PC-9 (cell line): ENCODE measurements at regions not wholly inside any gene's neighbourhood (a gene's known extent, or its start where the extent isn't known, plus 50 kb on each side); places are given as distances from the start of the nearest gene placed in this dataset.

Experiments used
- BruUV-seq: library from RNA; stranded (reverse); fragments of 400-500 nt; replicated peaks from 2 replicates; lab custom pipeline; 2021; lab: Mats Ljungman, UMichigan
- CTCF ChIA-PET: fragments of 300-600 bp; sonication (Branson Sonifier 250); formaldehyde crosslinking; loops from one replicate; lab custom pipeline; 2022; ENCODE audit warnings: antibody characterized with exemption; lab: Charles Lee
- POLR2A ChIA-PET: fragments of 300-600 bp; sonication (Branson Sonifier 250); formaldehyde crosslinking; loops from one replicate; lab custom pipeline; 2022; ENCODE audit warnings: antibody characterized with exemption; ENCODE audit not compliant: unreplicated experiment; lab: Charles Lee
- DNase-seq, 2 experiments: peaks; one replicate each; pipeline versions ENCODE4 v3.0.0 to v3.0.0-alpha.2; 2015 to 2022; ENCODE audit warnings: mixed read lengths in 1 of 2
- H2AFZ ChIP-seq: fragments of 200-600 bp; sonication (generic); 2 replicates; pipeline ENCODE4 v1.8.1; 2017; ENCODE audit warnings: antibody characterized with exemption
- H3F3A ChIP-seq: fragments of 200-600 bp; sonication (generic); 2 replicates; pipeline ENCODE4 v1.8.1; 2017; ENCODE audit warnings: antibody characterized with exemption, mild to moderate bottlenecking, low read depth; ENCODE audit not compliant: insufficient read depth
- H3K27ac ChIP-seq: fragments of 200-600 bp; sonication (generic); 2 replicates; pipeline ENCODE4 v1.6.1; 2016; ENCODE audit warnings: mixed run types
- H3K27me3 ChIP-seq: fragments of 200-600 bp; sonication (generic); 2 replicates; pipeline ENCODE4 v1.6.1; 2016; ENCODE audit warnings: low read depth, mixed run types; ENCODE audit not compliant: insufficient read depth
- H3K36me3 ChIP-seq: fragments of 200-600 bp; sonication (generic); 2 replicates; pipeline ENCODE4 v1.6.1; 2016; ENCODE audit warnings: low read depth, mixed run types
- H3K4me1 ChIP-seq: fragments of 200-600 bp; sonication (generic); replicated peaks from 2 replicates; pipeline ENCODE4 v1.6.1; 2016; ENCODE audit warnings: mixed run types; ENCODE audit not compliant: insufficient read depth
- H3K4me2 ChIP-seq: fragments of 200-600 bp; sonication (generic); 2 replicates; pipeline ENCODE4 v1.6.1; 2017; ENCODE audit warnings: mixed run types
- H3K4me3 ChIP-seq: fragments of 200-600 bp; sonication (generic); 2 replicates; pipeline ENCODE4 v1.6.1; 2016; ENCODE audit warnings: mixed run types
- H3K79me2 ChIP-seq: fragments of 200-600 bp; sonication (generic); 2 replicates; pipeline ENCODE4 v1.6.1; 2017; ENCODE audit warnings: low read depth, mixed run types
- H3K9me2 ChIP-seq: fragments of 200-600 bp; sonication (generic); 2 replicates; pipeline ENCODE4 v1.8.1; 2017; ENCODE audit warnings: mild to moderate bottlenecking; ENCODE audit not compliant: insufficient read depth
- H3K9me3 ChIP-seq: fragments of 200-600 bp; sonication (generic); 2 replicates; pipeline ENCODE4 v1.8.1; 2016; ENCODE audit warnings: low read depth; ENCODE audit not compliant: insufficient read depth
- H4K20me1 ChIP-seq: fragments of 200-600 bp; sonication (generic); 2 replicates; pipeline ENCODE4 v1.8.1; 2017; ENCODE audit not compliant: insufficient read depth
- EZH2 ChIP-seq: fragments of 200-600 bp; sonication (generic); IDR thresholded peaks from 2 replicates; pipeline ENCODE4 v1.8.0; 2017; ENCODE audit warnings: antibody characterized with exemption, low read depth
- intact Hi-C: fragments of 100-400 bp; cut with micrococcal nuclease; formaldehyde crosslinking; loops from one replicate; pipeline ENCODE4 v1.10.0; 2022; ENCODE audit not compliant: unreplicated experiment
- TF ChIP-seq, protein P1 (sequence below): fragments of 200-600 bp; sonication (generic); conservative IDR thresholded peaks from 2 replicates; pipeline ENCODE4 v1.6.1; 2017; ENCODE audit warnings: mixed run types, antibody characterized with exemption, mild to moderate bottlenecking, moderate library complexity

DNA sequence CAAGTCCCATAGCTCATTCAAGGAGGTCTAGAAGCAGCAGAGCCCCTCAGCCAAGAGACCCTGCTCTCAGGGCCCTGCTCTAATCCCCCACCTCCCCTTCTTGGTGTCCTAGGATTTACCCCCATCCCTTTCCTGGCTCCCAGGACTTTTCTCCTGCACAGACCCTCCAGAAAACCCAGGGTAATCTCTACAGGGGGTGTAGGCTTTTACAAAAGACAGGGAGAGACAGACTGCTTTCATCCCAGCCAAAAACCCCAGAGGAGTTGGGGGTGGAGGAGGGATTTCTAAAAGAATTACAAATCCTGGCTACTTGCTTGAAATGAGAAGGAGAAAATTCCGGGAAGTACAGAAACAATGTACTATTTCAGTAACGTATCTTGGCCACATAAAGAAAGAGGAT lies 133.3 kb downstream of the TNFSF13B start:
- Histone ChIP-seq H3K4me1 (no peaks in the 10 kb centered on the region), H3K4me2 (no peak overlapping the region), H3K9me3 (no peaks in the 10 kb centered on the region; the same call in 1 of the 2 replicates), H3K27me3 (peaks cover 81% of the 10 kb centered on the region), H3K79me2 (no peaks in the 10 kb centered on the region), H3K27ac (no peak overlapping the region), H3K9me2 (no peaks in the 10 kb centered on the region), H3K4me3 (no peak overlapping the region), H3F3A (no peaks in the 10 kb centered on the region), H3K36me3 (no peaks in the 10 kb centered on the region), H2AFZ (peak overlapping the region; percentile 29; the same call in 1 of the 2 replicates), H4K20me1 (no peaks in the 10 kb centered on the region)
- ChIA-PET POLR2A (interaction anchor here (0.6 kb wide), 1 partner anchor 1152 kb away, joined by 4 read pairs; no protein-coding TSS in a partner anchor), CTCF (no interaction called here)
- BruUV-seq: no TSS peak
- DNase-seq: no peak
- intact Hi-C loops: no loop called here
- TF ChIP-seq, protein P1, sequence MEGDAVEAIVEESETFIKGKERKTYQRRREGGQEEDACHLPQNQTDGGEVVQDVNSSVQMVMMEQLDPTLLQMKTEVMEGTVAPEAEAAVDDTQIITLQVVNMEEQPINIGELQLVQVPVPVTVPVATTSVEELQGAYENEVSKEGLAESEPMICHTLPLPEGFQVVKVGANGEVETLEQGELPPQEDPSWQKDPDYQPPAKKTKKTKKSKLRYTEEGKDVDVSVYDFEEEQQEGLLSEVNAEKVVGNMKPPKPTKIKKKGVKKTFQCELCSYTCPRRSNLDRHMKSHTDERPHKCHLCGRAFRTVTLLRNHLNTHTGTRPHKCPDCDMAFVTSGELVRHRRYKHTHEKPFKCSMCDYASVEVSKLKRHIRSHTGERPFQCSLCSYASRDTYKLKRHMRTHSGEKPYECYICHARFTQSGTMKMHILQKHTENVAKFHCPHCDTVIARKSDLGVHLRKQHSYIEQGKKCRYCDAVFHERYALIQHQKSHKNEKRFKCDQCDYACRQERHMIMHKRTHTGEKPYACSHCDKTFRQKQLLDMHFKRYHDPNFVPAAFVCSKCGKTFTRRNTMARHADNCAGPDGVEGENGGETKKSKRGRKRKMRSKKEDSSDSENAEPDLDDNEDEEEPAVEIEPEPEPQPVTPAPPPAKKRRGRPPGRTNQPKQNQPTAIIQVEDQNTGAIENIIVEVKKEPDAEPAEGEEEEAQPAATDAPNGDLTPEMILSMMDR: no peak
- no peak for TF ChIP-seq EZH2

DNA sequence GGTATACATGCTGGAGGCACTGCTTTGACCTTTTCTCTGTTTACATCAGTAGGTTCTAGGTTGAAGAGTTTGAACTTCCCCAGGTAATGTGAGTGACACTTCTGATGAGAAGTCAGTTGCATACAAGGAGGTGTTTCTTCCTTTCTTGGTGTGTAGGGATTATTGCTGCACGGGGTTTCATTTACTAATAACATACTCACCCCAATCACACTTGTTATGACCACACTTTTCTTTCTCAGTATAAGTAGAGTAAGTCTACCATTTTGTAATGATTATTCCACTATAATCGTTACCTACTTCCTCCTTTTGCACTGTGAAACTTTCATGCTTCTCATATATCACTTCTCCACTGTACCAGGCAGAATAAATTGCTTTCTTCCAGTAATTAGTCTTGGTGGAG lies 138.0 kb downstream of the TNFSF13B start:
- Histone ChIP-seq H3K27me3 (peaks cover 66% of the 10 kb centered on the region), H3K27ac (no peak overlapping the region), H3K9me2 (no peaks in the 10 kb centered on the region), H3K4me3 (no peak overlapping the region), H3K79me2 (no peaks in the 10 kb centered on the region), H3F3A (no peaks in the 10 kb centered on the region), H3K36me3 (no peaks in the 10 kb centered on the region), H3K4me2 (no peak overlapping the region), H2AFZ (no peak overlapping the region), H3K9me3 (no peaks in the 10 kb centered on the region; the same call in 1 of the 2 replicates), H3K4me1 (no peaks in the 10 kb centered on the region), H4K20me1 (no peaks in the 10 kb centered on the region)
- DNase-seq: no peak
- BruUV-seq: no TSS peak
- ChIA-PET CTCF (no interaction called here), POLR2A (no interaction called here)
- intact Hi-C loops: no loop called here
- TF ChIP-seq EZH2: no peak
- TF ChIP-seq, protein P1: no peak

DNA sequence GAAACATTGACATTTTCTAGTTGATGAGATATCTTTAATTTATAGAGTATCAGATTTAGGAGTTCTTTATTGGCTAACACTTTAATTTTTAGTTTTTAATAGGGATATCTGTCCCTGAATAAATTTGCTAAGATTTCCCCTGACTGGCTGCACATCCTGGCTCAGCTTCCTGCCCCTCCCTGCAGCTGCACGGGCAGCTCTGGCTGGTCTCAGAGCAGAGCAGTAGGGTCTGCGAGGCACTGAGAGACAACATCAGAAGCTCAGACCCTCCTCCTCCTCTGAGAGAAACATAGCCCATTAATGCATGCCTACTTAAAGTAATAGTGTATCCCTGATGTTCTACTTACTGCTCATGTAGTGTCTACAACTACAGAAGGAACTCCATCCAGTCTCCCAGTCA lies 139.2 kb downstream of the TNFSF13B start:
- CTCF ChIA-PET: no interaction called here
- no peaks in the 10 kb centered on the region; the same call in 1 of the 2 replicates for H3K9me3 ChIP-seq
- BruUV-seq: no TSS peak
- H3K9me2 ChIP-seq: no peaks in the 10 kb centered on the region
- H3K4me1 ChIP-seq: no peaks in the 10 kb centered on the region
- peaks cover 56% of the 10 kb centered on the region for H3K27me3 ChIP-seq
- H3K79me2 ChIP-seq: no peaks in the 10 kb centered on the region
- no peak overlapping the region for H3K4me2 ChIP-seq
- H3K4me3 ChIP-seq: no peak overlapping the region
- H3K27ac ChIP-seq: no peak overlapping the region
- no peaks in the 10 kb centered on the region for H3K36me3 ChIP-seq
- H4K20me1 ChIP-seq: no peaks in the 10 kb centered on the region
- no peak for TF ChIP-seq EZH2
- TF ChIP-seq, protein P1: no peak
- H2AFZ ChIP-seq: no peak overlapping the region
- POLR2A ChIA-PET: no interaction called here
- no peaks in the 10 kb centered on the region for H3F3A ChIP-seq
- intact Hi-C loops: no loop called here
- DNase-seq: no peak
